ENCODE measurements at regions not wholly inside any gene's neighbourhood (a gene's known extent, or its start where the extent isn't known, plus 50 kb on each side); places are given as distances from the start of the nearest gene placed in this dataset.

DNA sequence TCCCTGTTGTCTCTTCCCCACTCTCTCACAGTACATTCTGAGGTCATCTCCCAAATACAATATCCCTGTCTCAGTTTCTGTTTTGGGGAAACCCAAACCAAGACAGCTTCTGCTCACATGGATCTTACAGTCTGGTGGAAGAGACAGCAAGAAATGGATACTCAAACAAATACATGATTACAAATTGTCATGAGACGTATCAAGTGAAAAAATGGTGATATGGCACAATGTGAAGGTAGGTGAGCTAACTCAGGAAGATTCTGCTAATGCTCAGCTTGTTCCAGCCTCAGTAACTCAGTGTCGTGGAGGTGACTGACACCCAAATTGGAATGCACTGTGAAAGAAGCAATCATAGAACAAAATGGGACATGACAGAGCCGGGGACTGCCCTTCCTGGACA, 68.3 kb downstream of the CHST1 start:
- no peak for DNase-seq

DNA sequence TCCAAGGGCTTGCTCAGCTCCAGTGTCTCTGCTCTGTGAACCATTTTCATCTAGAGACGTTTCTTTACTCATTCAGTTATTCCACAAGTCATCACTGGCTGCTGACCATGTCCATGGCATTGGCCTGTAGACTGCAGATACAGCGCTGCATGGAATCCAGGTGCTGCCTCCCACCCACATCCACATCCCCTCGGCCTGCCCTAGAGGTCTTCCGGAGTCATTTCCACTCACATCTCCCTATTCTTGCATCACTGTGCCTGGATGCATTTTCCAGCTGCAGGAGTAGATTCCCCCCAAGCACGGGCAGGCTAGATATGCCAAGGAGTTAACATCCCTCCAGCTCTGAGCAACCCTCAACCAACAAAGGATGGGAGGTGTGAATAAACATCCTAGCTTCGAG, 68.9 kb downstream of the CHST1 start:
- no peak for DNase-seq

- no peak for DNase-seq
These were observed 71.4 kb downstream of the CHST1 start for GRCh38 chr11:45593992-45594391.

- DNase-seq: no peak
These were observed 72.8 kb downstream of the CHST1 start for GRCh38 chr11:45592636-45593035.

- no peak for DNase-seq
These were observed 74.7 kb downstream of the CHST1 start for GRCh38 chr11:45590743-45591142.

- no peak for DNase-seq
These were observed 80.2 kb downstream of the CHST1 start for GRCh38 chr11:45585205-45585604.

DNA sequence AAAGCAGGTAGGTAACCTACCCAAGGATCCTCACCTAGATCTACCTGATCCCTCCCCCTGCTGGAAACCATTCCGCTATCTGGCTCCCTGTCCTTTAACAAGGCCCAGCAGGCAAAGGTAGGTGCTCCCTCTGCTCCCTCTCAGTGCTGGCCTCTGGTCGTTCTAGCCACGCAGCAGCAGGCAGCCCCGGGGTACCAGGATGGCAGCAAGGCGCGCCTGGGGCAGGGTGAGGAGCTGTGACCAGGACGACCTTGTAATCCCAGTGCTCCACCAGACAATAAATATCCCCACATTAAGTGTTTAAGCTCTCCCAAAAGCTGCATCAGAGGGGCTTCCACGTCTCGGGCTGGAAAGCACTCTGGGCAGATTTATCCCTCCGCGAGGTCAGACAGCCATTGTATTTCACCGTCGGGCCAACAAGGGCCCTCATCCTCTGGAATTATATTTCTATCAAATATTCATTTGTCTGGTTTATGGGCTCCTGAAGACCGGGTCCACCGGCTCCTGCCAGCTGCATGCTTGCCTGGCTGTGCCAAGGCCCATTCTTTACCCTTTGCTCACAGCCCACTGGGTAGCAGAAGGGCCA, 81.3 kb downstream of the CHST1 start:
- no peak for DNase-seq

GRCh38 chr11:45580399-45580798, 85.0 kb downstream of the CHST1 start:
- DNase-seq: no peak

DNA sequence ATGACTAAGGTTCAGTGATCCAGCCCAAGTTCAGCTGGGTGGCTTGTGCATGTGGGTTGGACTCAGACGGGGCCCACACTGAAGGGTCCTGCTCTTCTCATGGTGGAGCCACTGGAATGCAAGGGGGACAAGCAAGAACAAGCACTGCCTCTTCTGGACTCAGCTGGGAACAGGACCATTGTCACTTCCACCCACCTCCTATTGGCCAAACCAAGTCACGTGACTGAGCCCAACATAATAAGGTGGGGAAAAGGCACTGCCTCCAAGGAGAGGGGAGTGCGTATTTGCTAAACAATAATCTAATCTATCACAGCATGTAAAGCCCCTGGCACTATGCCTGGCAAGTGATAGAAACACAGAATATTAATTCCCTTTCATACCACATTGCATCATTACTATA, 87.1 kb downstream of the CHST1 start:
- no peak for DNase-seq

DNA sequence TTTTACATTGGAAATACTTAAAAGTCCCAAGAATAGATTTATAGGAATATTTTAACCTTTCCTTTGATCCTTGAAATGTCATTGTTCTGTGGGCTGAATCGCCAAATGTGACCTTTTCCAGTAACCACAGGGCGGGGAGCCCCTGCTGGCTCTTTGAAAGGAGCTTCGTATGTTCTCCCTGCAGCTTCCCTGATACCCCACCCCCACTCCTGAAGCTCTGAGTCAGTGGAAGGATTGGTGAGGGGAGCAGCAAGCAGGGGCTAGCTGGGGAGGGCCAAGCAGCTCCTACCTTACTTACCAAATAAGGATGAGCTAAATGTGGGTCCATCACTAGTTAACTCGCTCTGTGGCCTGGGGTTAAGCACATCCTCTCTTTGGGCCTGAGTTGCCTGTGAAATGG, 87.7 kb downstream of the CHST1 start:
- DNase-seq: no peak

- DNase-seq: no peak
These were observed 88.8 kb downstream of the CHST1 start for GRCh38 chr11:45576461-45577215.

GRCh38 chr11:45573728-45574127, 91.7 kb downstream of the CHST1 start:
- DNase-seq: no peak

- DNase-seq: no peak
These were observed 92.9 kb downstream of the CHST1 start for GRCh38 chr11:45572354-45573123.

GRCh38 chr11:45569776-45570175, 95.6 kb downstream of the CHST1 start:
- DNase-seq: no peak

- no peak for DNase-seq
These were observed 97.4 kb downstream of the CHST1 start for GRCh38 chr11:45568049-45568448.

GRCh38 chr11:45565446-45565988, 99.9 kb downstream of the CHST1 start:
- DNase-seq: no peak

GRCh38 chr11:45563810-45564209, 101.6 kb downstream of the CHST1 start:
- DNase-seq: no peak

DNA sequence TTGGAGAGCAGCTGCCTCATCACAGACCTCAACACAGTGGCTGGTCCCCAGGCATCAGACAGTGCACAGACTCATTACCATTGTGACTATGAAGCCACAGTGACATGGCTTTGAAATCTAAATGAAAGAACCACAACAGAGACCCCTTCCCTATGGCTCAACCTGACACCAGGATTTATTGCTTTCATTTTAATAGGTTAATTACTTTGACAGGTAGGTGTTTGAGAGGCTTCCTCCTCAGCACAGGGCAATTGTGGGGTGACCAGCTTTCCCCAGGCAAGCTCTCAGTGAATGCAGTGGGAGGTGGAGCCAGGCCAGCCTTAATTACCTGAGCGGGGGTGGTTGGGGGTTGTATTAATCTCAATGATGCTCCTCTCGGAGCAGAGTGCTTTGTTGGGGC, 102.3 kb downstream of the CHST1 start:
- DNase-seq: no peak

- DNase-seq: no peak
These were observed 104.5 kb downstream of the CHST1 start for GRCh38 chr11:45560913-45561281.

GRCh38 chr11:45560155-45560912, 105.1 kb downstream of the CHST1 start:
- no peak for DNase-seq

DNA sequence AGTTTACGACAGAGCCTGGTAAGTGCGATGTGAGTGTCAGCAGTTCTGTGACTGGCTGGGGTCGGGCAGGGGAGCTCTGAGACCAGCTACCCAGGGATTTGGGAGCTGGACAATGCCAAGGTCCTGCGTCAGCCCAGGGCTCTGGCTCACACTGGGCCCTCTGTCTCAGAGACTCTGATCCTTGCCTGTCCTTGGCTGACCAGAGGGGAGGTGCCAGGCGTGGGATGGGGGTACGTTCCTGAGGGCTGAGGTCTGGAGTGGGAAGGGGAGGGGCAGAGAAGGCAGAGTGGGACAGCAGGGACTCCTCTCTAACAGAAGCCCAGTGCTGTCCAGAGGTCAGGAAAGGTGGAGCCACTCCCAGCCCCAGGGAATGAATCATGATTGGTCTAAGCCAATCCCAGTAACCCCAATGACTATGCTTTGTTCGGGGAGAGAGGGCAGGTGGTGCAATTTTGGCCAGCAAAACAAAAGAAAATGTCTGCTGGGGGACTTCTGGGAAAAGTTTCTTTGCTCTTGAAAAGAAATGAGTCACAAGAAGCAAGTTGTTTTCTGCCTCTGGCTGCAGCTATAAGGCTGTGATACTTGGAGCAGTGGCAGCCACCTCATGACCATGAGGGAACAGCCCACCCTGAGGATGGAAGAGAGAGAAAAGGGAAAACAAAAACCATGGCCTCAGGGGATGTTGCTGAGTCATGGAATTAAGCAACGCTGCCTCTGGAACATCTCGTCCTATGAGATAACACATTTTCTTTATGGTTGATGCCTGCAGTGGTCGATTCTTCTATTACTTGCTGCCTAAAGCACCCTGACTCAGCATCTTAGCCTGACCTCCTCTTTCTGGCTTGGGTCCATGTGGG, 108.3 kb downstream of the CHST1 start:
- DNase-seq: no peak

Data from activated CD8-positive, alpha-beta memory T cell treated with anti-CD3 and anti-CD28 coated beads, Interleukin-2, amount 50 U/mL, for 4 hours (primary cell).